K562 (cell line): ENCODE measurements at regions not wholly inside any gene's neighbourhood (a gene's known extent, or its start where the extent isn't known, plus 50 kb on each side); places are given as distances from the start of the nearest gene placed in this dataset.
A peak's percentile ranks its signal among the peaks of the same experiment; 100 is the strongest.

ENCODE experiments used
- ATF1 ChIP-seq, 2 experiments: fragments of 450-650 bp in 1 of 2; IDR thresholded peaks; 2 replicates each; pipeline ENCODE4 v1.6.1; 2016; ENCODE audit warnings: missing compliant biosample characterization in 1 of 2, missing genetic modification characterization in 1 of 2
- CBFB ChIP-seq: sonication (generic); formaldehyde crosslinking; IDR thresholded peaks from 2 replicates; pipeline ENCODE4 v1.4.0; 2020; ENCODE audit warnings: mild to moderate bottlenecking, missing genetic modification reagents
- CREB1 ChIP-seq, 2 experiments: sonication (generic) in 1 of 2; formaldehyde crosslinking in 1 of 2; IDR thresholded peaks; 2 replicates each; pipeline versions ENCODE4 v1.6.1 to v1.8.0; 2012 to 2022; ENCODE audit warnings: inconsistent platforms in 1 of 2, mild to moderate bottlenecking in 1 of 2, missing genetic modification reagents in 1 of 2, moderate library complexity in 1 of 2
- CREBBP ChIP-seq: IDR thresholded peaks from one replicate; pipeline ENCODE4 v1.6.1; 2012; ENCODE audit warnings: low read depth, mild to moderate bottlenecking, control low read depth, inconsistent platforms, low read length
- HMGN3 ChIP-seq: IDR thresholded peaks from 2 replicates; pipeline ENCODE4 v1.6.1; 2011; ENCODE audit warnings: borderline replicate concordance, low read depth, mild to moderate bottlenecking, mixed read lengths, low read length; ENCODE audit not compliant: insufficient read length; ENCODE audit errors: extremely low read depth
- MAZ ChIP-seq, 2 experiments: fragments of 450-650 bp in 1 of 2; sonication (generic) in 1 of 2; formaldehyde crosslinking; IDR thresholded peaks in 1 of 2; conservative IDR thresholded peaks in 1 of 2; 2 replicates each; pipeline versions ENCODE4 v1.4.0 to v1.5.0; 2020; ENCODE audit warnings: mild to moderate bottlenecking in 1 of 2, missing genetic modification reagents in 1 of 2
- NR1H2 ChIP-seq: sonication (generic); formaldehyde crosslinking; IDR thresholded peaks from 2 replicates; pipeline ENCODE4 v1.4.0; 2020; ENCODE audit warnings: mild to moderate bottlenecking, missing genetic modification reagents
- PCBP1 ChIP-seq: fragments of 200-400 bp; formaldehyde crosslinking; IDR thresholded peaks from 2 replicates; pipeline ENCODE4 v1.6.1; 2018; ENCODE audit warnings: mild to moderate bottlenecking, low read depth, low read length; ENCODE audit not compliant: poor library complexity, severe bottlenecking
- PURB ChIP-seq: sonication (generic); formaldehyde crosslinking; IDR thresholded peaks from 2 replicates; pipeline ENCODE4 v1.9.0; 2021; ENCODE audit warnings: low read depth, mild to moderate bottlenecking, missing genetic modification reagents
- RBM34 ChIP-seq: fragments of 200-400 bp; formaldehyde crosslinking; IDR thresholded peaks from 2 replicates; pipeline ENCODE4 v1.6.1; 2018; ENCODE audit warnings: low read length, borderline replicate concordance; ENCODE audit not compliant: insufficient read depth
- TEAD1 ChIP-seq, 2 experiments: fragments of 450-650 bp in 1 of 2; sonication (generic) in 1 of 2; formaldehyde crosslinking; IDR thresholded peaks; 2 replicates each; pipeline versions ENCODE4 v1.4.0 to v1.8.0; 2020 to 2022; ENCODE audit warnings: mild to moderate bottlenecking in 2 of 2, missing genetic modification reagents in 1 of 2
- ZFX ChIP-seq: sonication (generic); formaldehyde crosslinking; IDR thresholded peaks from 2 replicates; pipeline ENCODE4 v1.8.0; 2022; ENCODE audit warnings: mild to moderate bottlenecking, missing genetic modification reagents, moderate library complexity
- ZNF212 ChIP-seq: fragments of 450-650 bp; formaldehyde crosslinking; IDR thresholded peaks from 2 replicates; pipeline ENCODE4 v1.4.0; 2020; ENCODE audit warnings: mild to moderate bottlenecking
- ZNF41 ChIP-seq: fragments of 250-450 bp; sonication (Bioruptor Pico); conservative IDR thresholded peaks from 2 replicates; pipeline ENCODE4 v1.4.0; 2020; ENCODE audit warnings: mild to moderate bottlenecking
- TF ChIP-seq, protein P1 (sequence below), 2 experiments: fragments of 450-650 bp; formaldehyde crosslinking in 1 of 2; IDR thresholded peaks; 2 replicates each; pipeline versions ENCODE4 v1.4.0 to v1.6.1; 2014 to 2020; ENCODE audit warnings: mild to moderate bottlenecking in 2 of 2, borderline replicate concordance in 1 of 2, low read depth in 1 of 2
- TF ChIP-seq, protein P2 (sequence below): sonication (generic); formaldehyde crosslinking; IDR thresholded peaks from 2 replicates; pipeline ENCODE4 v1.9.0; 2022; ENCODE audit warnings: mild to moderate bottlenecking, missing genetic modification reagents

DNA sequence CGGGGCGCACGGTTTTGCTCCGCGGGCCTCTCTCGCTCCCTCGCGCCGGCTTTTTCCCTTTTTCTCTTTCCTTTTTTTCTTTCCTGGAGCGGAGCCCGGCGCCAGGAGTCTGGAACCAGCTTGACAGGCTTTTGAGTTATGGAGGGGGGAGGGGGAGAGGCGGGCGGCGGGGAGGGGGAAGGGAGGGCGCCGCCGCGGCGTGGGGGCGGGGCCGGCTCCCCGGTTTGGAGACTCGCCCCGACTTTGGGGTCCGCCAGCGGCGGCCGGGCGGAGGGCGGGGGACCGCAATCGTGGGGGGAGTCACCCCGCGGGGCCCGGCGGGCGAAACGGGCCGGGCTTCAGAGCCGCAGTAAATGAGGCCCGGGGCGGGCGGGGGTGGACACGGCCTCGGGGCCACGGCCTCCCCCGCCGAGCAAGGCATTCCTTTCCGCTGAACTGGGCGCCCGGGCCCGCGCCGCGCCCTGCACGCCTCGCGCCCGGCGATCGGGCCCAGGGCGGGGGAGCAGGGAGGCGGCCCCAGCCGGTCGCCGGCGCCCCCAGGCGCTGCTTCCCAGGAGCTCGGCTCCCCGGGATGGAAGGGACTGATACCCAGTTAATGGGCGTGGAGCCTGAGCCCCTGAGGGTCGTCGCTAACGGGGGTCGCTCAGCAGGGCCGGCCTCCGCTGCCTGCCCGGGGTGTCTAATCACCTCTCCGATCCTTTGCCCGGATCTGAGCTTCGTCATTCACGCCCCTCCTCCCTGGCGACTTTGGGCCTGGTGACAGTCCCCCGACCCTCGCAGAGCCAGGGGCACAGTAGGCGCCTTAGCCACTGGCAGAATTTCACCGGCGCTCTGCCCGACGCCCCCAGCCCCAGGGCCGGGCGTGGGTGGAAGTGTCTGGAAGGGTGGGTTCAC, 138.1 kb downstream of the C9orf50 start (continued):
- TF ChIP-seq CBFB (no peak), PCBP1 (no peak), CREBBP (no peak), ATF1 (CRISPR knock-in tag; IDR thresholded peaks at IDR 0.05) (no peak), ATF1 (tag; IDR thresholded peaks at IDR 0.05) (peak; percentile 71), NR1H2 (CRISPR knock-in tag) (0 out of 2 replicates have a peak, but pooled peaks have one; percentile 55), CREB1 (IDR thresholded peaks at IDR 0.05) (no peak), CREB1 (CRISPR knock-in tag; IDR thresholded peaks at IDR 0.05) (no peak; the same call in 1 of the 2 replicates), ZNF41 (CRISPR knock-in tag) (peak; percentile 73; the same call in 1 of the 2 replicates), ZNF212 (CRISPR knock-in tag) (no peak), TEAD1 (CRISPR knock-in tag; IDR thresholded peaks at IDR 0.05) (peak; percentile 2 to 56; a peak in 1 of 4 replicates), RBM34 (no peak), HMGN3 (peak; percentile 58), ZFX (peak; percentile 93), PURB (CRISPR knock-in tag) (no peak), MAZ (CRISPR knock-in tag; conservative IDR thresholded peaks at IDR 0.05 in 1 of 2, IDR thresholded peaks at IDR 0.05 in 1 of 2) (peak; percentile 51 to 75; a peak in 3 of 4 replicates)
- TF ChIP-seq, protein P1, sequence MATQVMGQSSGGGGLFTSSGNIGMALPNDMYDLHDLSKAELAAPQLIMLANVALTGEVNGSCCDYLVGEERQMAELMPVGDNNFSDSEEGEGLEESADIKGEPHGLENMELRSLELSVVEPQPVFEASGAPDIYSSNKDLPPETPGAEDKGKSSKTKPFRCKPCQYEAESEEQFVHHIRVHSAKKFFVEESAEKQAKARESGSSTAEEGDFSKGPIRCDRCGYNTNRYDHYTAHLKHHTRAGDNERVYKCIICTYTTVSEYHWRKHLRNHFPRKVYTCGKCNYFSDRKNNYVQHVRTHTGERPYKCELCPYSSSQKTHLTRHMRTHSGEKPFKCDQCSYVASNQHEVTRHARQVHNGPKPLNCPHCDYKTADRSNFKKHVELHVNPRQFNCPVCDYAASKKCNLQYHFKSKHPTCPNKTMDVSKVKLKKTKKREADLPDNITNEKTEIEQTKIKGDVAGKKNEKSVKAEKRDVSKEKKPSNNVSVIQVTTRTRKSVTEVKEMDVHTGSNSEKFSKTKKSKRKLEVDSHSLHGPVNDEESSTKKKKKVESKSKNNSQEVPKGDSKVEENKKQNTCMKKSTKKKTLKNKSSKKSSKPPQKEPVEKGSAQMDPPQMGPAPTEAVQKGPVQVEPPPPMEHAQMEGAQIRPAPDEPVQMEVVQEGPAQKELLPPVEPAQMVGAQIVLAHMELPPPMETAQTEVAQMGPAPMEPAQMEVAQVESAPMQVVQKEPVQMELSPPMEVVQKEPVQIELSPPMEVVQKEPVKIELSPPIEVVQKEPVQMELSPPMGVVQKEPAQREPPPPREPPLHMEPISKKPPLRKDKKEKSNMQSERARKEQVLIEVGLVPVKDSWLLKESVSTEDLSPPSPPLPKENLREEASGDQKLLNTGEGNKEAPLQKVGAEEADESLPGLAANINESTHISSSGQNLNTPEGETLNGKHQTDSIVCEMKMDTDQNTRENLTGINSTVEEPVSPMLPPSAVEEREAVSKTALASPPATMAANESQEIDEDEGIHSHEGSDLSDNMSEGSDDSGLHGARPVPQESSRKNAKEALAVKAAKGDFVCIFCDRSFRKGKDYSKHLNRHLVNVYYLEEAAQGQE (IDR thresholded peaks at IDR 0.05; ENCODE audit: borderline replicate concordance) = peak; percentile 80
- TF ChIP-seq, protein P1 (CRISPR knock-in tag; IDR thresholded peaks at IDR 0.05; ENCODE audit: low read depth) = peak; percentile 5; the same call in 1 of the 2 replicates
- TF ChIP-seq, protein P2, sequence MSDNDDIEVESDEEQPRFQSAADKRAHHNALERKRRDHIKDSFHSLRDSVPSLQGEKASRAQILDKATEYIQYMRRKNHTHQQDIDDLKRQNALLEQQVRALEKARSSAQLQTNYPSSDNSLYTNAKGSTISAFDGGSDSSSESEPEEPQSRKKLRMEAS (CRISPR knock-in tag) = 0 out of 2 replicates have a peak, but pooled peaks have one; percentile 34
